MM.1S (cell line): ENCODE measurements at regions not wholly inside any gene's neighbourhood (a gene's known extent, or its start where the extent isn't known, plus 50 kb on each side); places are given as distances from the start of the nearest gene placed in this dataset.

Experiments used
- EZH2 ChIP-seq: fragments of 300-600 bp; sonication (generic); optimal IDR thresholded peaks from 2 replicates; pipeline ENCODE3; 2017; ENCODE audit warnings: low read depth, mild to moderate bottlenecking, antibody characterized with exemption, low read length, mixed read lengths
- TF ChIP-seq, protein P1 (sequence below): fragments of 300-600 bp; sonication (generic); IDR thresholded peaks from 2 replicates; pipeline ENCODE4 v1.5.1; 2016; ENCODE audit warnings: antibody characterized with exemption, low read length, mixed read lengths

DNA sequence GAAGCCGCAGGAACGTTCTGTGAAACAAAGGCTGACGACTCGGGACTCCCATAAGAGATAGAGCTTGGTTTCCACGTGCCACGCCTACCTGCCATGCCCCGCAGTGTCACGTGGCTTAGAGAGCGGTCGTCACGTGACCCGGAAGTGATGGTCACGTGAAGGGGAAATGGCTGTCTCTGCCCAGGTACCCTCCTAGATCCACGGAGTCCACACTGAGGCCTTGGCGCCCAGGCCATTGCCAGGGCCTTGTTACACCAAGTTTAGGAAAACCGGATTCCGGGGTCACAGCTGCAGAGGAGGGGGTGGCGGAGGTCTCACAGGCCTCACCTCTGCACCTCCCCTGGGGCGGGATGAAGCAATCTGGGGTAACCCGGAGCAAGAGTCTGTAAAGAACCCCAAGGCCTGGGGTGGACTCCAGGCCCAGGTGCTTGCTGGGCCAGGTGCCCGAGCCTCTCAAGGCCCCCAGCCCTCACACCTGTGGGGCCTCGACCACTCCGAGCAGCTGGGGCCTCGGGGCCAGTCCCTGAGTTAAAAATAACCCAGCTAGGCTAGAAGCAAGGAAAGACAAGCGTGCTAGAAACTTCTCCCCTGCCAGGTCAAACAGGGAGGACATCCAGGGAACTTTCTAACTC lies 113.5 kb upstream of the ZNF236 start:
- TF ChIP-seq, protein P1, sequence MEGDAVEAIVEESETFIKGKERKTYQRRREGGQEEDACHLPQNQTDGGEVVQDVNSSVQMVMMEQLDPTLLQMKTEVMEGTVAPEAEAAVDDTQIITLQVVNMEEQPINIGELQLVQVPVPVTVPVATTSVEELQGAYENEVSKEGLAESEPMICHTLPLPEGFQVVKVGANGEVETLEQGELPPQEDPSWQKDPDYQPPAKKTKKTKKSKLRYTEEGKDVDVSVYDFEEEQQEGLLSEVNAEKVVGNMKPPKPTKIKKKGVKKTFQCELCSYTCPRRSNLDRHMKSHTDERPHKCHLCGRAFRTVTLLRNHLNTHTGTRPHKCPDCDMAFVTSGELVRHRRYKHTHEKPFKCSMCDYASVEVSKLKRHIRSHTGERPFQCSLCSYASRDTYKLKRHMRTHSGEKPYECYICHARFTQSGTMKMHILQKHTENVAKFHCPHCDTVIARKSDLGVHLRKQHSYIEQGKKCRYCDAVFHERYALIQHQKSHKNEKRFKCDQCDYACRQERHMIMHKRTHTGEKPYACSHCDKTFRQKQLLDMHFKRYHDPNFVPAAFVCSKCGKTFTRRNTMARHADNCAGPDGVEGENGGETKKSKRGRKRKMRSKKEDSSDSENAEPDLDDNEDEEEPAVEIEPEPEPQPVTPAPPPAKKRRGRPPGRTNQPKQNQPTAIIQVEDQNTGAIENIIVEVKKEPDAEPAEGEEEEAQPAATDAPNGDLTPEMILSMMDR: no peak
- TF ChIP-seq EZH2: no peak
